ENCODE measurements at regions not wholly inside any gene's neighbourhood (a gene's known extent, or its start where the extent isn't known, plus 50 kb on each side); places are given as distances from the start of the nearest gene placed in this dataset.
"Not testable (repeated sequence)": the region's sequence is repeated elsewhere in the genome, so short reads cannot be mapped to it uniquely, and the experiment has no call there.

DNA sequence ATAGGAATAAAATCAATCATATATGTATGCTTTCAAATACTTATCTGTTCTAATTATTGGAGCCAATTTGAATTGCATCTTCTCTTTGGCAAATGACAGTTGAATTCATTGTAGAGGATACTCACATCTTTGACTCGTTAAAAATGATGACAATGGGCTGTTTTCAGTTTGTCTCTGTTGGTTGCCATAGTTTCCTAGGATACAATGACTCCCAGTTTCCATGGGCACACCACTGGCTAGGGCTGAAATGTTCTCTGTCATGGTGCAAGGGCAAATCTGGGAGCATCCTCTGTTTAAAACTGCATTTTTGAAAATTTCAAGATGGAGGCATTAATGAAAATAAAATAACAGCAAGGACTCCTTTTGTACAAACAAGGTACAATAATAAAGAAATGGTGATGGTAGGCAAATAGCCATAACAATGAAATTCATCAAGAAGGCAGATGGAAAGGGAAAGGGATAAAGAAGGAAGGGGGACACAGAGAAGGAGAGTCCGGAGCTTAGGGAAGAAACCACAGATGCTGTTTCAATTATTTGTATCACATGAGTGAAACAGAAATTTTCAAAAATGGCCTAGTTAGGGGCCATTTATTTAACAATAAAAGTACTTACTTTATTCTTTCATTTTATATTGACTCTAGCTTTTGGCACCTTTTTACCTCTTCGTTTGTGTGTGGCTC lies 378.8 kb upstream of the SEMA6A start:
- in situ Hi-C loops (cut with HindIII; ENCODE audit: low sequenced_read_pairs): no loop called here

DNA sequence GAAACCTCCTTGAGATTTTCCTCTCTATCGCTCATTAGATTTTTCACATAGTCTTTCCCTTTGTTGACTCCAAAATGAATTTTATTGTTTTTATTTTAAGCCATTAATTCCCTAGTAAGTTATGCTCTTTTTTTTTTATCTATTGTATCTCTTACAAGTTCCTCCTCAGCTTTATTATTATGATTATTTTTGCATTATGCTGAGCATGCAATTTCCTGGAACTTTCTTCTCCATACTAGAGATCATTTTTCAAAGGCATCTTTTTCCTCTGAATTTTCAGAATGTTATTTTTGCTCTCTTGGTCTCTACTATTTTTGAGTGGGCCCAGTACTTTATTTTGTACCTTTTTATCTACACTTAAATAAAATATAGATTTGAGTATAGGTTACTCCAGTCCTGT lies 376.6 kb upstream of the SEMA6A start:
- in situ Hi-C loops (cut with HindIII; ENCODE audit: low sequenced_read_pairs): no loop called here

DNA sequence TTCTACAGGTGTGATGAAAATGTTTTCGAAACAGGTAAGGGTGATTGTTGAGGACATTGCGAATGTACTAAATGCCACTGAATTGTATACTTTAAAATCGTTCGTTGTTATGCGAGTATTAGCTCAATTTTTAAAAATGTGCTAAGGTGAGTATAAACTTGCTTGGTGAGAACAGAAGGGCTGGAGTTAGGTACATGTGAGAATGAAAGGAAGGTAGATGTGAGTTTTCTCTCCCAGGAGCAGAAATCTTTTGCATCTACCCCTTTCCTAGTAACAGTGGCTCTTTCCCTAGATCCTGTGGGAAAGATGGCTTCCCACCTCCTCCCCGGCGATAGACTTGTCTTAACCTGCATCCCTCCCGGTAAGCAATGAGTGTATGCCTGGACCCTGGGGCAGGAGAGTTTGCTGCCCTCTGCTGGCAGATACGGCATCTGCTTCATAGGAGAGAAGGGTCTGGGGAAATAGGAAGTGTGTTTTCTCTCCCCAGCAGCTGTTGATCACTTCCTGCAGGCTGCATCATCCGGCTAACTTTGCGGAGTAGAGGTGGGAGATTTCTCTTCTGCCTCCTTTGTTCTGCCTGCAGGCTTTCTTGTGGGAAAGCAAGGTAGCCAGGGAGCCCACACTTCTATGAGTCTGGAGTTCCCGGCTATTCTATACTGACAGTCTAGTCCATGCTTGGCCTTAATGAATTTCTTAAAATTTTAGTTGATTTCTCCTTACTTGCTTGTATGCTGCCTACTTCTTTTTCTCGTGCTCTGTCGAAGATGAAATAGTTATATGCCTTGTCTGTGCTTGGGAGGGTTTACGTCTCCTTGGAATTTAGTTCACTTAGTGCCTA lies 373.3 kb upstream of the SEMA6A start:
- in situ Hi-C loops (cut with HindIII; ENCODE audit: low sequenced_read_pairs): no loop called here

DNA sequence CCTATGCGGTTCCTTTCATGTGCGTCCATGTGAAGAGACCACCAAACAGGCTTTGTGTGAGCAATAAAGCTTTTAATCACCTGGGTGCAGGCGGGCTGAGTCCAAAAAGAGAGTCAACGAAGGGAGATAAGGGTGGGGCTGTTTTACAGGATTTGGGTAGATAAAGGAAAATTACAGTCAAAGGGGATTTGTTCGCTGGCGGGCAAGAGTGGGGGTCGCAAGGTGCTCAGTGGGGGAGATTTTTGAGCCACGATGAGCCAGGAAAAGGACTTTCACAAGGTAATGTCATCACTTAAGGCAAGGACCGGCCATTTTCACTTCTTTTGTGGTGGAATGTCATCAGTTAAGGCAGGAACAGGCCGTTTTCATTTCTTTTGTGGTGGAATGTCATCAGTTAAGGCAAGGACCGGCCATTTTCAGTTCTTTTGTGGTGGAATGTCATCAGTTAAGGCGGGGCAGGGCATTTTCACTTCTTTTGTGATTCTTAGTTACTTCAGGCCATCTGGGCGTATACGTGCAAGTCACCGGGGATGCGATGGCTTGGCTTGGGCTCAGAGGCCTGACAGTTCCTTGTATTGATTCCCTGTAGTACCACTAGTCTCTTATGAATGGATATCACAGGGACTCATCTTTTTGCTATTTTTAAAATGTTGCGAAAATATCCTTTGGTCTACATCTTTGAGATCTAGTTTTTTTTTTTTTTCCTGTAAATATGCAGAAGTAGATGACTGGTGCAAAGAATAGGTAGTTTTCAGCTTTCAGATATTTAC lies 371.2 kb upstream of the SEMA6A start:
- in situ Hi-C loops (cut with HindIII; ENCODE audit: low sequenced_read_pairs): not testable (repeated sequence)

DNA sequence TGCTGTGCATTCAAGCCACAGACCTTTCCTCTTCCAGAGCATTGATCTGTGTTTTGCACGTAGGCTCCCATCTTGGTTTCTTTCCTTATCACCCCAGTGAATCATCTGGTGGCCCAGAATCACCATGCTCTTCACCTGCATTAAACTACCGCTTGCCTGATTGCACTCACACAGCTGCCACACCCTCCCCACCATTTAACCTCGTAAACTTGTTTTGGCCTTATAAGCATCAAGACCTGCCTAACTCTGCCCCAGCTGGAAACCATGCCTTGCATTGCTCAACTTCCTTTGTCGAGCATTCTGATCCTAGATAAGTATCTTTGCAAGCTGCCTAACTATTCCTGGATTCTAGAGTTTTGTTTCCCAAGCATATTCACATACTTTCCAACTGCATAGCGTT lies 369.6 kb upstream of the SEMA6A start:
- in situ Hi-C loops (cut with HindIII; ENCODE audit: low sequenced_read_pairs): no loop called here

DNA sequence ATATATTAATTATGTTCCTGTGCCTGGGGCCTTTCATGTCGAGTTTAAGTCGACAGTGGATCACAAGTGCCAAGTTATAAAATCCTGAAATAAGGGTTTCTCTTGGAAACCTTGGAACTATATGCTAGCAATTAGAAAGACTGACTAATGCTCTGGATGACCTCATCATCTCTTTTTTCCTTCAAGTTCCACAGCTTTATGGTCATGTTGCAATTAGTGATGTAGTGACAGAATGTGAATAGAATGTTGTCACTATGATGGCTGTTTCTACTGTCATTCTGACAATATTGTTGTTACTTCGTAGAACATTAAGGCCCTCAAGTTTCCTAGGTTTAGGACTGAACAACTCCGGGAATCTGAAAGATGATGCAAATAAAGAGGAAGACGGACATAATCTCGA lies 368.0 kb upstream of the SEMA6A start:
- in situ Hi-C loops (cut with HindIII; ENCODE audit: low sequenced_read_pairs): no loop called here

DNA sequence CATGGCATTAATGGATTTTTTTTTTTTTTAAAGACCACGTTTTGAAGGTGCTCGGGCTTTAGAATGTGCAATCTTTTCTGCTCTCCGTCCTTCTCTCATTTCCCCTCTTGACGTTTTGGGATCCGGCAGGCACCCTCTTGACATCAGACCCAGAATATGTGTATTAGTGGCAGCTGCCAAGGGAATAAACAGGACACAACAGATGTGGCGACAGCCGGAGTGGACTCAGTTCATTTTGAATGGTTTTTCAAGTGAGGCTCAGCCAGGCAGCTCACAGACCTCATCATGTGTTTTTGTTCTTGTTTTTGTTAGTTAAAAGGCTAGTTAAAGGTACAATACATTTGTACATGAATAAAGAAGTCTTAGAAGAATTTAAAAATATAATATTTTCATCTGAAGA lies 365.0 kb upstream of the SEMA6A start:
- in situ Hi-C loops (cut with HindIII; ENCODE audit: low sequenced_read_pairs): no loop called here

DNA sequence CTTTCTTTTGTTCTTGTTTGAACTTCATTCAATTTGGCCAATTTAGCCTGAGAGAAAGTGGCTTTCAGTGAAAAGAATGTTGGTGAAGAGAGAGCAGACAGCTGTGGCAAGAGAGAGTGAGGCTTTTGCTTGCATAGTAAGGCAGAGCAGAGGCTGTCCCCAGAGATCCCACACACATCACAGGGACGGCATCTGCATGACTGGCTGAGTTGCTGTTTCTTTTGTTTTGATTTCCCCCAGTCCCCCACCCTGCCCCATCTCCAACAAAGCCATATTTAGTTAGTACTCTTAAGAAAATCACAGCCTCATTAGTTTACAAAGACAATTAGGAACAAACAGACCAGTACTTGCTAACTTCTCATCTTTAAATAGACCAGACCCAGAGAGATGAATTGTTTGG lies 363.9 kb upstream of the SEMA6A start:
- in situ Hi-C loops (cut with HindIII; ENCODE audit: low sequenced_read_pairs): no loop called here

DNA sequence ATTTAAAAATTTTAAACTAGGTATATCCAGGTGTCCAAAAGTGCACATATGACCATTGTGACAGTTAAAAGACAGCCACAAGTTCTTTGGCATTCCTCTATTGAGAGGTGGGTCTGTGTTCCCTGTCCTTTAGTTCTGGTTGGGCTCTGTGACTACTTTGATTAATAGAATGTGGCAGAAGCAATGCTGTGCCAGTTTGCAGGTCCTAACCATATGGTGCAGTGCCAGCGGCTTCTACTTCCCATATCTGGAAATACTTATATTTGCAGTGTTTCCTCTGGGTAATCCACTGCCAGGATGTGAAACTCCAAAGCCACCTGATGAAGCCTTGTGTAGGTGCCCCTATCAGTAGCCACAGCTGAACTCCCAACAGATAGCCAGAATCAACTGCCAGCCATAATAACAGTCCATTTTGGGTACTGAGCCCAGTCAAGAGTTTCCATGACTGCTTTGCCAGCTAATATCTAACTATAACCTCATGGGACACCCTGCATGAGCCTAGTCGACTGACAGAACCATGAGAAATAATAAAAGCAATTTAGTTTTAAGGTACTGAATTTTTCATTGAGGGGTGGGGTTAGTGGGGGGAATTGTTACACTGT lies 361.0 kb upstream of the SEMA6A start:
- in situ Hi-C loops (cut with HindIII; ENCODE audit: low sequenced_read_pairs): no loop called here

DNA sequence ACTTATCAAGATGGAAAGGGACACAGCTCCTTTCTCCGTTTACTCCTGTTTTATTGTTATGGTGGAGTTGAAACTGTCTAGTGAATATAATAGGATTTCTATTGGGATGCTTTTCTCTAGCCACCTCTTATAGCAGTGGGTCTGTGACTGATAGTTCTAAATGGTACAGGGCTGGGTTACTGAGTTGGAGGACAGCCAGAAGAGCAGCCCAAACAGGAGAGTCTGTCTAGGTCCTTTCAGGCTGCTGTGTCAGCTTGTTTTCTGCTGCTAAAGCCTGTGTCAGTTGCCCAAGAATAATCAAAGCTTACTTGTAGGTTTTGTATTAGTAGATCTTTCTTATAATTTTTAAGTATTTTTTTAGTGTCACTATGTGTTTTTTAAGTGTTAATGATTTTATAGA lies 356.0 kb upstream of the SEMA6A start:
- in situ Hi-C loops (cut with HindIII; ENCODE audit: low sequenced_read_pairs): no loop called here

DNA sequence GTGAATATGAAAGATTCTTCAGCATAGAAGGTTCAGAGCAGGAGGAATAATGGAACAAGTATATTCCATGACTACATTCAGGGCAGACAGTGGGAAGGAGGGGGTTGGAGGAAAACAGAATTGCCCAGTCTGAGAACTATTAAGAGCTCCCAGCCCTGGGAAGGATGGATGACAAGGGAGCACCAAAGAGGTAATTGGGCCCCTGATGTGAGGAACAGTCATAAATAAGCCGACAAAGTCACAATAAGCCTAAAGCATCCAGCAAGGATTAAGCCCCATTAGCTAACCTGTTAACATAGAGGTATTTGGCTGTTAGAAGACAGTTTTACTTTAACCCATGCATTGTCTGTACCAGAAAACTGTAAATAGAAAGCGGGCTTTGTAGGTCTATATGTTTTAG lies 348.7 kb upstream of the SEMA6A start:
- in situ Hi-C loops (cut with HindIII; ENCODE audit: low sequenced_read_pairs): no loop called here

DNA sequence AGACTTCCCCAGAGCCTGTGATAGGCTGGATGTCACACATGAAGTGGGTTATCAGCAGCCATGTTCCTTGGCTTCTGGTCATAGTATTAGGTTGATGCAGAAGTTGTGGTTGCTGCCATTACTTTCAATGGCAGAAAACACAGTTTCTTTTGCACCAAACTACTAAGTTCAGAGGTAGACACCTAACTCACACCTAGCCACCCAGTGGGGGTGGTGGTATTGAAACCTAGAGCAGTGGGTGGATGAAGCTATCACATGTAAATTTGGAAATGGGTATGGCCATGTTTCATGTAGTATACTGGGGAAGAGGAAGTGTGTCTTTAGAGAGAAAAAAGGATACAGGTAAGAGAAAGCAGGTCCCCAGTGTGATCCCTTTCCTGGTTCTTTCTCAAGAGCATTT lies 347.9 kb upstream of the SEMA6A start:
- in situ Hi-C loops (cut with HindIII; ENCODE audit: low sequenced_read_pairs): no loop called here

DNA sequence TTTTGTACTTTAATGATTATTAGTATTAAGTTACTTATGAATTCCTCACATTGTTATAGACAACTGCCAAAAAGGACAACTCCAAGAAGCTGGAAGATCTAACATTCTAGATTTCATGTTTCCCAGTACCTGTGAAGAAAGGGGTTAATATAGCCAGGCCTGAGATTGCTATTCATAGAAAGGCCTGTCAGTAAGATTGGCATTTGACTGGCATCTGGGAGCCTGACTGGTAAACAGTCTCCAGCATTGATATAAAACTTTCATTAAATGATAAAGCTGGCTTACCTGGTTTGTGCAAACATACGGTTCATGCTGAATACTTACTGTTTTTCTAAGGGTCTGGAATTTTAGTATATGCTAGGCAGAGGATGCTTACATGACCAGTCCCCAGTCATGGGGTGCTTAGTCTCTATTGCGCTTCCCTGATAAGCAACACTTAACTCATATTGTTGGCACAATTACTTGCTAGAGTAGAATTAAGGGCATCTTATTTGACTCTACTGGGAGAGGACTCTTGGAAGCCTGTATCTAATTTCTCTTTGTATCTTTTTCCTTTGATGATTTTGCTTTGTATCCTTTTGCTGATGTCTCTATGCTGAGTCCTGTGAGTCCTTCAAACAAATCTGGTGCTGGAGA lies 340.4 kb upstream of the SEMA6A start:
- in situ Hi-C loops (cut with HindIII; ENCODE audit: low sequenced_read_pairs): no loop called here

DNA sequence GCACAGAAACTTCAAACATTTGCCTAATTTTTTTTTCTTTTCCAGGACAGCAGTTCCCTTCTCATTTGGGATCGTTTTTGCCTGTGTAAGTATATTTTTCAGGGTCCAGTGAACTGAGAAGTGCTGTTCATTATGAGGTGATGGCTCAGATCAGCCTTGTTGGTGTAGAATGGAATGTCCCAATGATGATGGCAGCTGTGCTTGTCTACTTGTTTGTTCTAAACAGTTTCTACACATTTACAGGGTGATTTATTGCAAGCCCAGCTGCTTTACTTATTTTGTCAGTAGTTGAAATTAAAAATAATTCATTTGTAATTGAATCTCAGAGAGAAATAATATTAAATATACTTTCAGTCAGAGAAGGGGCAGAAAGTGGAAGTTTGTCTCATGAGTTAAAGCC lies 337.6 kb upstream of the SEMA6A start:
- in situ Hi-C loops (cut with HindIII; ENCODE audit: low sequenced_read_pairs): no loop called here

DNA sequence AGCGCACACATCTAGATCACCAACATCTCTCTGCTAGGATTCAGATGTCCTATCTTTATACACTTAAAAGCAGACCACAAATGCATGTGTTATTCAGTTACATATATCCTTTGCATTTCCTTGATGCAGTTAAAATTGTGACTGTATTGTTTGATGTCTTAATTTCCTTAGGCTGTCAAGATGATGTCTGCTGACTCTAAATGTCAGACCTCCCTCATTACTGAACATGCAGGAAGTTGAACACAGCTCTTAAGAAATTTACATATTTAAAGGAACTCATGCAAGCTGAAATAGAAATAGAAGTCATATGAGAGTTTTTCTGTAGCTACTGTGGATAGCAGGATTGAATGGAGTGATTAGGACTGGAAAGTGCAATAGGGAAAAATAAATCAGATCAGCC lies 336.5 kb upstream of the SEMA6A start:
- in situ Hi-C loops (cut with HindIII; ENCODE audit: low sequenced_read_pairs): no loop called here

DNA sequence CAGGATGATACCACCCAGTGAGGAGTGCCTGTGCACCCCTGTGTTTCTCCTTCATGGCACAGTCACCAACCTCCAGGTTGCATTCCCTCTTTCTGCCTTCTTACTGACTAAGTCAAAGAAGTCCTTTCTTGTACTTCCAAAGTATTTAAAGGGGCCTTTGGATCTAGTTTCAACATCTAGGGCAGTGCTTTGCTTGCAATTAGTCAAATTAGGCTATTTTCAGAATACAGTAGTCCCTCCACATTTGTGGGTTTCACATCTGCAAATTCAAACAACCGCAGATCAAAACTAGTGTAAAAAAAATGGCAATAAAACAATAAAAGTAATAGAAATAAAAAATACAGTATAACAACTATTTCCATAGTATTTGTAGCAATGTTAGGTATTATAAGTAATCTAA lies 333.9 kb upstream of the SEMA6A start:
- in situ Hi-C loops (cut with HindIII; ENCODE audit: low sequenced_read_pairs): no loop called here

DNA sequence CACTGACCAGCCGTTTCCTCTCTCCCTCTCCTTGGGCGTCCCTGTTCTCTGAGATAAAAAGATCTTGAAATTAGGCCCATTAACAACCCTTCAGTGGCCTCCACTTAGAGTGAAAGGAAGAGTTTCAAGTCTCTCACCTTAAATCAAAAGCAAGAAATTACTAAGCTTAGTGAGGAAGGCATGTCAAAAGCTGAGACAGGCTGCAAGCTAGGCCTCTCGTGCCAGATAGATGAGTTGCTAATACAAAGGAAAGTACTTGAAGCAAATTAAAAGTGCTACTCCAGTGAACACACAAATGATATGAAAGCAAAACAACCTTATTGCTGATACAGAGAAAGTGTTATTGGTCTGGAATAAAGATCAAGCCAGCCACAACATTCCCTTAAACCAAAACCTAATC lies 331.3 kb upstream of the SEMA6A start:
- in situ Hi-C loops (cut with HindIII; ENCODE audit: low sequenced_read_pairs): no loop called here

DNA sequence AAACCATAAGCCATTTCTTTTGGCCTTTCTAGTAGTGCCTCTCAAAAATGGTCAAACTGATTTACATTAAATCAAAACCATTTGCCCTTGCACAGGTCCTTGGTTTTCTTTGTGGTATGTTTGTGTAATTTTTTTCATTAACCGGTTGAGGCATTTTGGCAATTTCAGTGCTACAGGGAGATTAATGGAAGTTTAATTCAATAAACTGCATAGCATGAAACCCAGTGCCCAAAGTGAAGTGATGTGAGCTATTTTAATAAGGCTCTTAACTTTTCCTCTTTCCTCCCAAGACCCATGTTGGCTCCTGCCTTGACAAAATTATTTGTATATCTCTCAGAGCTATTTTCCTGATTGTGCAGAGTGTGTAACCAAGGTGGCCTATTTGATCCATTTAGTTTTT lies 326.2 kb upstream of the SEMA6A start:
- in situ Hi-C loops (cut with HindIII; ENCODE audit: low sequenced_read_pairs): no loop called here

DNA sequence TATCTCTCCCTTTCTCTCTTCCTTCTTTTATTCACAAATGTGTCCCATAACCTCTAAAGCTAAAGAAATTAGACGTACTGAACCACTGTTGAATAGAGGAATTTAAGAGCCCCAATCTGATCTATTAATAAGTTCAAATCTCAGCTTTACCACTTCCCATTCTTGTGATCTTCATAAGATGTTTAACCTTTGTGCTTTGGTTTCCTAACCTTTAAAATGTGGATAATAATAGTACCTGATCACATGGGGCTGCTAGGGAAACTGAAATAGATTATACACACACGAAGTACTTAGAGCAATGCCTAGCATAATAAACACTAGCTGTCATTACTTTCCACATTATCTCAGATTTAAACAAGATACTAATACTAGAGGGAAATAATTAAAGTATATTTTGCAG lies 324.3 kb upstream of the SEMA6A start:
- in situ Hi-C loops (cut with HindIII; ENCODE audit: low sequenced_read_pairs): no loop called here

DNA sequence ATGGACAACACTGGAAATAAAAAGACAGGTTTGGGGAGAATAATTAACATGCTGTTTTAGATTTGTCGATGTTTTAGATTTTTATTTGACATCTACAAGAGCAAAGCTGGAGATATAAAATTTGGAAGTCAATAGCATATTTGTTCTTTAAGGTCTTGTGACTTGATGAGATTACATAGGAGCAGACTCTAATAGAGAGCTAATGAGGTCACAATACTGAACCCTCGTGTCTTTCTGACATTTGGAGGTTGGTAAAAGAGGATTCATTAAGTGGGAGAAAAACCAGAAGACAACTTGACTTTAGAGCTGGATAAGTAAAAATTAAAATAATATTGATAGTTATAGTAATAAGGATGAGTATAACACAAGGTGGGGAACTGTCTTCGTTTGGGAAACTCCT lies 322.7 kb upstream of the SEMA6A start:
- in situ Hi-C loops (cut with HindIII; ENCODE audit: low sequenced_read_pairs): no loop called here

DNA sequence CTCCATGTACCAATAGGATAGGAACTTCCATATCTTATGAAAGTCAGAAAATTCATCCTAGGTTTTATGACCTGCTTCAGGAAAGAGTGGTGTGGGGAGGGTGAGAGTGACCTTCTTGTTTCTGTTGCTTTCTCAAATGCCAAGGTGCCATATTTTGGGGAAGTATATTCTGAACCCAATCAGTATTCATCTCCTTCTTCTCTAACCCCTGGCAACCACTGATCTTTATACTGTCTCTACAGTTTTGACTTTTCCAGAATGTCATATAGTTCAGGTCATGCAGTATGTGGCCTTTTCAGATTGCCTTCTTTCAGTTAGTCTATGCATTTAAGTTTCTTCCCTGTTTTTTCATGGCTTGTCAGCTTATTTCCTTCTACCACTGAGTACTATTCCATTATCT lies 321.4 kb upstream of the SEMA6A start:
- in situ Hi-C loops (cut with HindIII; ENCODE audit: low sequenced_read_pairs): no loop called here

Data from endothelial cell of hepatic sinusoid (primary cell).